ENCODE measurements at regions not wholly inside any gene's neighbourhood (a gene's known extent, or its start where the extent isn't known, plus 50 kb on each side); places are given as distances from the start of the nearest gene placed in this dataset.

GRCh38 chr12:18794000-18794399, 56.1 kb downstream of the CAPZA3 start:
- DNase-seq, result no peak
- Histone ChIP-seq H3K27me3 (ENCODE audit: low read depth) (no peaks in the 10 kb centered on the region), H3K4me1 (no peaks in the 10 kb centered on the region), H3K9me3 (replicated peaks) (peaks cover 21% of the 10 kb centered on the region), H3K36me3 (no peaks in the 10 kb centered on the region), H3K4me3 (no peak overlapping the region), H3K27ac (replicated peaks) (no peak overlapping the region)
- TF ChIP-seq, protein P1, sequence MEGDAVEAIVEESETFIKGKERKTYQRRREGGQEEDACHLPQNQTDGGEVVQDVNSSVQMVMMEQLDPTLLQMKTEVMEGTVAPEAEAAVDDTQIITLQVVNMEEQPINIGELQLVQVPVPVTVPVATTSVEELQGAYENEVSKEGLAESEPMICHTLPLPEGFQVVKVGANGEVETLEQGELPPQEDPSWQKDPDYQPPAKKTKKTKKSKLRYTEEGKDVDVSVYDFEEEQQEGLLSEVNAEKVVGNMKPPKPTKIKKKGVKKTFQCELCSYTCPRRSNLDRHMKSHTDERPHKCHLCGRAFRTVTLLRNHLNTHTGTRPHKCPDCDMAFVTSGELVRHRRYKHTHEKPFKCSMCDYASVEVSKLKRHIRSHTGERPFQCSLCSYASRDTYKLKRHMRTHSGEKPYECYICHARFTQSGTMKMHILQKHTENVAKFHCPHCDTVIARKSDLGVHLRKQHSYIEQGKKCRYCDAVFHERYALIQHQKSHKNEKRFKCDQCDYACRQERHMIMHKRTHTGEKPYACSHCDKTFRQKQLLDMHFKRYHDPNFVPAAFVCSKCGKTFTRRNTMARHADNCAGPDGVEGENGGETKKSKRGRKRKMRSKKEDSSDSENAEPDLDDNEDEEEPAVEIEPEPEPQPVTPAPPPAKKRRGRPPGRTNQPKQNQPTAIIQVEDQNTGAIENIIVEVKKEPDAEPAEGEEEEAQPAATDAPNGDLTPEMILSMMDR (IDR thresholded peaks at IDR 0.05; ENCODE audit: borderline replicate concordance), result no peak
- intact Hi-C loops (cut with micrococcal nuclease), result no loop called here

- intact Hi-C loops (cut with micrococcal nuclease), result no loop called here
- Histone ChIP-seq H3K9me3 (replicated peaks) (no peaks in the 10 kb centered on the region), H3K27ac (replicated peaks) (peak overlapping the region; percentile 67), H3K4me3 (no peak overlapping the region), H3K27me3 (ENCODE audit: low read depth) (no peaks in the 10 kb centered on the region), H3K36me3 (no peaks in the 10 kb centered on the region), H3K4me1 (no peaks in the 10 kb centered on the region)
- TF ChIP-seq, protein P1 (IDR thresholded peaks at IDR 0.05; ENCODE audit: borderline replicate concordance), result no peak
- DNase-seq, result no peak
Observed at GRCh38 chr12:18797604-18798003, 59.7 kb downstream of the CAPZA3 start.

DNA sequence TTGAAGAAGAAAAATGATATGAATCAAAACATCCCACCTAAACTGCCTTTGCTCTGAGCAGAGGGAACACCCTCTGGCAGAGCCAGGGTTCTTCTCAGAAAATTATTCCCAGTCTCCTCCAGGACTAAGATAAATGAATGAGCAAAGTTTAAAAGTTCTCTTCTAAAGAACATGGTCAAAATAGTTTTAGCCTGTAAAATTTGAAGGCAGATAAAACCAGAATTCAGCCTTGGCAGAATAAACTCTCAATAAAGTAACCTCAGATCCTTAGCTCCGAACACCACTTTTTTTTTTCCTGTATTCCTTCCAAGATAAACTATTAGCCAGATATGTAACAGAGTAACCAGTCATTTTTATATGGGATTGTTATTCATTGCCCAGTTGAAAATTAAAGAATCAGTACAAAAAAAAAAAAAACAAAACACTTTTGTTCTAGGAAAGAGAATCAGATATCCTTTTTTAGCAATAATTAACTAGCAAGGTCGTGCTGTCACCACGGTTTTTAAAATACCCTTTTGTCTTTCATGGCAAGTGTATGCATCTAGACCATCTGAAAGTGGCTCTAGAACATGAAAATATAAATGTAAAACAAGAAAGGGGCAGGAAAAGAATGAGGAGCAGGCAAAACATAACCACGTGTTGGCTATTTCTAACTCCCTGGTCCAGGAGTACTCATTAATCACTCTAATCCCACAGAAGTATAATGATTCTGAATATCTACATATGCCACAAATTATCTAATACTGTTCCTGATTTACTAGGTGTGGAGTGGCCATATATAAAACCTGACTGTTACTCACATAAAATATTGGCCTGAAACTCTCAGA, 60.8 kb downstream of the CAPZA3 start:
- H3K9me3 ChIP-seq (replicated peaks), result no peaks in the 10 kb centered on the region
- no peak for DNase-seq
- intact Hi-C loops (cut with micrococcal nuclease), result no loop called here
- no peaks in the 10 kb centered on the region for H3K36me3 ChIP-seq
- no peaks in the 10 kb centered on the region for H3K4me1 ChIP-seq
- no peak overlapping the region for H3K4me3 ChIP-seq
- TF ChIP-seq, protein P1 (IDR thresholded peaks at IDR 0.05; ENCODE audit: borderline replicate concordance), result no peak
- no peaks in the 10 kb centered on the region for H3K27me3 ChIP-seq (ENCODE audit: low read depth)
- H3K27ac ChIP-seq (replicated peaks), result peak overlapping the region; percentile 67

- no peaks in the 10 kb centered on the region for H3K9me3 ChIP-seq (replicated peaks)
- DNase-seq, result no peak
- H3K4me1 ChIP-seq, result no peaks in the 10 kb centered on the region
- intact Hi-C loops (cut with micrococcal nuclease), result no loop called here
- H3K27ac ChIP-seq (replicated peaks), result peak overlapping the region; percentile 67
- H3K4me3 ChIP-seq, result no peak overlapping the region
- H3K27me3 ChIP-seq (ENCODE audit: low read depth), result no peaks in the 10 kb centered on the region
- H3K36me3 ChIP-seq, result no peaks in the 10 kb centered on the region
- TF ChIP-seq, protein P1 (IDR thresholded peaks at IDR 0.05; ENCODE audit: borderline replicate concordance), result no peak
Observed at GRCh38 chr12:18799561-18799960, 61.6 kb downstream of the CAPZA3 start.

GRCh38 chr12:18805516-18806248, 67.8 kb downstream of the CAPZA3 start:
- H3K36me3 ChIP-seq, result no peaks in the 10 kb centered on the region
- no peak for DNase-seq
- H3K27me3 ChIP-seq (ENCODE audit: low read depth), result no peaks in the 10 kb centered on the region
- TF ChIP-seq, protein P1 (IDR thresholded peaks at IDR 0.05; ENCODE audit: borderline replicate concordance), result peak; percentile 40
- intact Hi-C loops (cut with micrococcal nuclease), result no loop called here
- no peaks in the 10 kb centered on the region for H3K9me3 ChIP-seq (replicated peaks)
- peak overlapping the region; percentile 10 for H3K4me3 ChIP-seq
- peaks cover 19% of the 10 kb centered on the region for H3K4me1 ChIP-seq
- peak overlapping the region; percentile 36 for H3K27ac ChIP-seq (replicated peaks)

Measured in left ventricle myocardium inferior (tissue), 1 donor.